DMS53 (cell line): ENCODE measurements at regions not wholly inside any gene's neighbourhood (a gene's known extent, or its start where the extent isn't known, plus 50 kb on each side); places are given as distances from the start of the nearest gene placed in this dataset.
"Not testable (repeated sequence)": the region's sequence is repeated elsewhere in the genome, so short reads cannot be mapped to it uniquely, and the experiment has no call there.

ENCODE experiments used
- DNase-seq: peaks from one replicate; lab custom pipeline; 2025; lab: John Stamatoyannopoulos, UW

GRCh38 chr20:29687438-29687837 lies 1570.0 kb upstream of the DEFB115 start:
- peak; percentile 25 for DNase-seq

GRCh38 chr20:29689411-29690225 lies 1567.8 kb upstream of the DEFB115 start:
- peak; percentile 92 for DNase-seq

GRCh38 chr20:29690274-29690673 lies 1567.2 kb upstream of the DEFB115 start:
- DNase-seq, result no peak

- DNase-seq, result no peak
Observed at GRCh38 chr20:29740601-29740950, 1516.9 kb upstream of the DEFB115 start.

GRCh38 chr20:29740951-29741593 lies 1516.4 kb upstream of the DEFB115 start:
- no peak for DNase-seq

GRCh38 chr20:29741594-29741893 lies 1515.9 kb upstream of the DEFB115 start:
- no peak for DNase-seq

GRCh38 chr20:29741894-29742698 lies 1515.4 kb upstream of the DEFB115 start:
- no peak for DNase-seq

- DNase-seq, result no peak
Observed at GRCh38 chr20:29742699-29743100, 1514.8 kb upstream of the DEFB115 start.

GRCh38 chr20:29743101-29743931 lies 1514.1 kb upstream of the DEFB115 start:
- no peak for DNase-seq

GRCh38 chr20:29744071-29744470 lies 1513.4 kb upstream of the DEFB115 start:
- no peak for DNase-seq

- DNase-seq, result not testable (repeated sequence)
Observed at GRCh38 chr20:29745534-29746245, 1511.8 kb upstream of the DEFB115 start.

- no peak for DNase-seq
Observed at GRCh38 chr20:29750268-29750899, 1507.1 kb upstream of the DEFB115 start.

- peak; percentile 15 for DNase-seq
Observed at GRCh38 chr20:29752644-29753425, 1504.6 kb upstream of the DEFB115 start.

GRCh38 chr20:29753426-29753746 lies 1504.1 kb upstream of the DEFB115 start:
- DNase-seq, result peak; percentile 64

- DNase-seq, result not testable (repeated sequence)
Observed at GRCh38 chr20:29753879-29754278, 1503.6 kb upstream of the DEFB115 start.

- not testable (repeated sequence) for DNase-seq
Observed at GRCh38 chr20:29755854-29756498, 1501.5 kb upstream of the DEFB115 start.

- no peak for DNase-seq
Observed at GRCh38 chr20:29756664-29757063, 1500.8 kb upstream of the DEFB115 start.

- not testable (repeated sequence) for DNase-seq
Observed at GRCh38 chr20:29761621-29762385, 1495.7 kb upstream of the DEFB115 start.

- no peak for DNase-seq
Observed at GRCh38 chr20:29762620-29763019, 1494.8 kb upstream of the DEFB115 start.
